OCI-LY7 (cell line): ENCODE measurements at regions not wholly inside any gene's neighbourhood (a gene's known extent, or its start where the extent isn't known, plus 50 kb on each side); places are given as distances from the start of the nearest gene placed in this dataset.
"Not testable (repeated sequence)": the region's sequence is repeated elsewhere in the genome, so short reads cannot be mapped to it uniquely, and the experiment has no call there.

Experiments used
- EZH2phosphoT487 ChIP-seq: fragments of 200-600 bp; sonication (generic); IDR thresholded peaks from 2 replicates; pipeline ENCODE4 v1.6.1; 2018; ENCODE audit warnings: low read depth, borderline replicate concordance, mild to moderate bottlenecking, mixed run types, antibody characterized with exemption, low read length, moderate library complexity, mixed read lengths
- TF ChIP-seq, protein P1 (sequence below): fragments of 200-600 bp; sonication (generic); conservative IDR thresholded peaks from 2 replicates; pipeline ENCODE4 v1.5.1; 2014; ENCODE audit warnings: mild to moderate bottlenecking, antibody characterized with exemption, low read length, moderate library complexity, mixed read lengths

DNA sequence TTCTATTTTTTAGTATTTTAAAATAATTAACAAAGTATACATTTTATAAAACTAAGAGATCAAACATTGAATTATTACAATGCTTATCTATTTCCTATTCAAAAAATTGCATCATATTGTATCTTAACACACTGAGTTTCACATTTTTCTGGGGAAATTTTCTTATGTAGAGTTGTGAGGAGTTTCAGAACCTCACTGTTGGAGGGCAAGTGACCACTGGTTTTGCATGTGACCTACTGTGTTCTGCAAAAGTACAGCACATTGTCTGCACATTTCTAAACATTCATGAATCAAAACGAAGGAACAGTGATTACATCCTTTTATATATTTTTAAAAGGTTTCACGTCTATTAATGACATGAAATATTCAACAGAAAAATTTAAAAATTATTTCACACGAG lies 82.3 kb upstream of the C1QTNF3 start:
- TF ChIP-seq, protein P1, sequence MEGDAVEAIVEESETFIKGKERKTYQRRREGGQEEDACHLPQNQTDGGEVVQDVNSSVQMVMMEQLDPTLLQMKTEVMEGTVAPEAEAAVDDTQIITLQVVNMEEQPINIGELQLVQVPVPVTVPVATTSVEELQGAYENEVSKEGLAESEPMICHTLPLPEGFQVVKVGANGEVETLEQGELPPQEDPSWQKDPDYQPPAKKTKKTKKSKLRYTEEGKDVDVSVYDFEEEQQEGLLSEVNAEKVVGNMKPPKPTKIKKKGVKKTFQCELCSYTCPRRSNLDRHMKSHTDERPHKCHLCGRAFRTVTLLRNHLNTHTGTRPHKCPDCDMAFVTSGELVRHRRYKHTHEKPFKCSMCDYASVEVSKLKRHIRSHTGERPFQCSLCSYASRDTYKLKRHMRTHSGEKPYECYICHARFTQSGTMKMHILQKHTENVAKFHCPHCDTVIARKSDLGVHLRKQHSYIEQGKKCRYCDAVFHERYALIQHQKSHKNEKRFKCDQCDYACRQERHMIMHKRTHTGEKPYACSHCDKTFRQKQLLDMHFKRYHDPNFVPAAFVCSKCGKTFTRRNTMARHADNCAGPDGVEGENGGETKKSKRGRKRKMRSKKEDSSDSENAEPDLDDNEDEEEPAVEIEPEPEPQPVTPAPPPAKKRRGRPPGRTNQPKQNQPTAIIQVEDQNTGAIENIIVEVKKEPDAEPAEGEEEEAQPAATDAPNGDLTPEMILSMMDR = not testable (repeated sequence)
- not testable (repeated sequence) for TF ChIP-seq EZH2phosphoT487
